Keratinocyte (primary cell): ENCODE measurements at regions not wholly inside any gene's neighbourhood (a gene's known extent, or its start where the extent isn't known, plus 50 kb on each side); places are given as distances from the start of the nearest gene placed in this dataset.

Experiments
- DNase-seq: peaks from one replicate; pipeline ENCODE4 v3.0.0-alpha.2; 2011; ENCODE audit warnings: low read depth, missing footprints, low spot score
- FAIRE-seq: peaks from 2 replicates; lab custom pipeline; 2011; peaks lifted over from hg19 to GRCh38; lab: Jason Lieb, UNC
- H2AFZ ChIP-seq: 2 replicates; pipeline ENCODE4 v1.6.0; 2012; ENCODE audit warnings: low read length, control low read depth, inconsistent platforms; ENCODE audit not compliant: control insufficient read depth
- H3K27ac ChIP-seq: 2 replicates; pipeline ENCODE4 v1.5.1; 2011; ENCODE audit warnings: low read length; ENCODE audit not compliant: control insufficient read depth, insufficient read depth
- H3K27me3 ChIP-seq: 3 replicates; pipeline ENCODE4 v1.6.0; 2011; ENCODE audit warnings: low read length; ENCODE audit not compliant: control insufficient read depth, insufficient read depth; ENCODE audit errors: extremely low read depth
- H3K36me3 ChIP-seq, 2 experiments: 2 replicates in 1 of 2; 3 replicates in 1 of 2; pipeline ENCODE4 v1.5.1; 2011; ENCODE audit warnings: low read length in 2 of 2, mild to moderate bottlenecking in 1 of 2; ENCODE audit not compliant: control insufficient read depth in 2 of 2, insufficient read depth in 2 of 2; ENCODE audit errors: extremely low read depth in 1 of 2
- H3K4me1 ChIP-seq: 3 replicates; pipeline ENCODE4 v1.5.1; 2011; ENCODE audit warnings: low read length; ENCODE audit not compliant: control insufficient read depth, insufficient read depth; ENCODE audit errors: extremely low read depth
- H3K4me2 ChIP-seq: 3 replicates; pipeline ENCODE4 v1.6.0; 2011; ENCODE audit warnings: low read depth, low read length; ENCODE audit not compliant: control insufficient read depth, insufficient read depth; ENCODE audit errors: extremely low read depth
- H3K4me3 ChIP-seq, 3 experiments: fragments of 200-600 bp in 1 of 3; sonication (generic) in 1 of 3; 2 replicates in 2 of 3; 3 replicates in 1 of 3; pipeline ENCODE4 v1.5.1; 2011 to 2016; ENCODE audit warnings: low read length in 3 of 3, mild to moderate bottlenecking in 3 of 3, control low read depth in 2 of 3, inconsistent platforms in 1 of 3, low read depth in 1 of 3, mixed read lengths in 1 of 3, mixed run types in 1 of 3, moderate library complexity in 1 of 3; ENCODE audit not compliant: control insufficient read depth in 2 of 3, insufficient read depth in 2 of 3; ENCODE audit errors: extremely low read depth in 1 of 3
- H3K79me2 ChIP-seq: 2 replicates; pipeline ENCODE4 v1.6.0; 2012; ENCODE audit warnings: low read length; ENCODE audit not compliant: control insufficient read depth, insufficient read depth
- H3K9ac ChIP-seq: 3 replicates; pipeline ENCODE4 v1.6.0; 2011; ENCODE audit warnings: low read length; ENCODE audit not compliant: control insufficient read depth, insufficient read depth; ENCODE audit errors: extremely low read depth
- H3K9me1 ChIP-seq: 3 replicates; pipeline ENCODE4 v1.6.0; 2011; ENCODE audit warnings: low read length; ENCODE audit not compliant: control insufficient read depth, insufficient read depth; ENCODE audit errors: extremely low read depth
- H3K9me3 ChIP-seq: 2 replicates; pipeline ENCODE4 v1.5.1; 2012; ENCODE audit warnings: low read depth, low read length; ENCODE audit not compliant: control insufficient read depth
- H4K20me1 ChIP-seq: 3 replicates; pipeline ENCODE4 v1.6.0; 2011; ENCODE audit warnings: low read length; ENCODE audit not compliant: control insufficient read depth, insufficient read depth; ENCODE audit errors: extremely low read depth
- EZH2 ChIP-seq: IDR thresholded peaks from one replicate; pipeline ENCODE4 v1.6.1; 2012; ENCODE audit warnings: inconsistent platforms, mild to moderate bottlenecking, low read length, moderate library complexity
- dilution Hi-C: fragments of 300-500 bp; cut with MboI; formaldehyde crosslinking; loops from one replicate; pipeline ENCODE4 v1.7.0; 2020; ENCODE audit warnings: low sequenced_read_pairs; ENCODE audit not compliant: extremely low pct_ligation_motif_present
- TF ChIP-seq, protein P1 (sequence below), 3 experiments: IDR thresholded peaks in 1 of 3; conservative IDR thresholded peaks in 1 of 3; optimal IDR thresholded peaks in 1 of 3; 2 replicates in 2 of 3; 3 replicates in 1 of 3; pipeline versions ENCODE3 to v1.5.1; 2011; ENCODE audit warnings: low read length in 3 of 3, mild to moderate bottlenecking in 3 of 3, moderate library complexity in 2 of 3, control low read depth in 1 of 3, inconsistent platforms in 1 of 3; ENCODE audit not compliant: insufficient read depth in 2 of 3; ENCODE audit errors: extremely low read depth in 1 of 3

DNA sequence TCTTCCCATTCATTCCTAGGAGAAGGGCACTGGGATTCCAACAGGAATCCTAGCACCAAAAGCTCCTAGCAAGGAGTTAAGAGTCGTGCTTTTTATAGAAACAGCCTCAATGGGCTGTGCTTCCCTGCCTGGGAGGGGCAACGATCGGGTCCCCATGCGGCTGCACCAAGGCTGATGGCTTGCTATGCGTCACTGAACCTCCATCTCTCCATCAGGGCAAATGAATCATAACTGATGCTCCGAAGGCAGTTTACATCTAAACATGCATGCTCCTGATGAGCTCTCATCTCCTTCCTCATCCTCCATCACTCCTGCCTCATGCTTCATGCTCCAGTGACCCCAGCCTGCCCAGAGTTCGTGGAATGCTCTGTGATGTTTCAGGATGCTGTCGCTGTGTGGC, 270.5 kb downstream of the FOXL1 start:
- no peaks in the 10 kb centered on the region for H3K36me3 ChIP-seq
- H3K4me2 ChIP-seq: no peak overlapping the region
- H3K27me3 ChIP-seq: no peaks in the 10 kb centered on the region
- H4K20me1 ChIP-seq: no peaks in the 10 kb centered on the region
- H3K4me1 ChIP-seq: no peaks in the 10 kb centered on the region
- H3K9me3 ChIP-seq: peaks cover under 1% of the 10 kb centered on the region
- H3K9ac ChIP-seq: no peak overlapping the region
- H3K27ac ChIP-seq: no peak overlapping the region
- TF ChIP-seq EZH2: no peak
- TF ChIP-seq, protein P1, sequence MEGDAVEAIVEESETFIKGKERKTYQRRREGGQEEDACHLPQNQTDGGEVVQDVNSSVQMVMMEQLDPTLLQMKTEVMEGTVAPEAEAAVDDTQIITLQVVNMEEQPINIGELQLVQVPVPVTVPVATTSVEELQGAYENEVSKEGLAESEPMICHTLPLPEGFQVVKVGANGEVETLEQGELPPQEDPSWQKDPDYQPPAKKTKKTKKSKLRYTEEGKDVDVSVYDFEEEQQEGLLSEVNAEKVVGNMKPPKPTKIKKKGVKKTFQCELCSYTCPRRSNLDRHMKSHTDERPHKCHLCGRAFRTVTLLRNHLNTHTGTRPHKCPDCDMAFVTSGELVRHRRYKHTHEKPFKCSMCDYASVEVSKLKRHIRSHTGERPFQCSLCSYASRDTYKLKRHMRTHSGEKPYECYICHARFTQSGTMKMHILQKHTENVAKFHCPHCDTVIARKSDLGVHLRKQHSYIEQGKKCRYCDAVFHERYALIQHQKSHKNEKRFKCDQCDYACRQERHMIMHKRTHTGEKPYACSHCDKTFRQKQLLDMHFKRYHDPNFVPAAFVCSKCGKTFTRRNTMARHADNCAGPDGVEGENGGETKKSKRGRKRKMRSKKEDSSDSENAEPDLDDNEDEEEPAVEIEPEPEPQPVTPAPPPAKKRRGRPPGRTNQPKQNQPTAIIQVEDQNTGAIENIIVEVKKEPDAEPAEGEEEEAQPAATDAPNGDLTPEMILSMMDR (optimal IDR thresholded peaks at IDR 0.05 in 1 of 3, IDR thresholded peaks at IDR 0.05 in 1 of 3, conservative IDR thresholded peaks at IDR 0.05 in 1 of 3; ENCODE audit: extremely low read depth in 1 of 3, insufficient read depth in 2 of 3, low read length in 3 of 3): no peak
- no peaks in the 10 kb centered on the region for H3K79me2 ChIP-seq
- DNase-seq (no peak), FAIRE-seq (no peak)
- no peak overlapping the region for H3K4me3 ChIP-seq
- dilution Hi-C loops: no loop called here
- no peaks in the 10 kb centered on the region for H3K9me1 ChIP-seq
- no peak overlapping the region for H2AFZ ChIP-seq

DNA sequence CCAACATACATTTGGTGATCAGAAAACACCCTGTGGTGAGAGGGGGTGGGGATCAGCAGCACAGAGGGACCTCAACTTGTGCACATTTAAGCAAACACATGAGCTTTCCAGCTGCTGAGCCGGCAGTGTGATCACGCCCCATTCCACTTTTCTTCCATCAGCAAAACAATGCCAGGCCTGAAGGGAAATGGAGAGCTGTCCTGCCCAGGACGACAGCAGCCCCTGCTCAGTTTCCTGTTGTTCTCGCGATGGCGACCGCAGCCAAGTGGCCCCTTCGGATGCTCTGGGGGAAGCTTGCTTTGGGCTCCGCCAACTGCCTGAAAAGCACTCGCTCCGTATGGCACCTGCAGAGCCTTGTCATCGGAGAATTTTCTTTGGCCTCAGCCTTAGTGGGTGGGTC, 272.3 kb downstream of the FOXL1 start:
- H3K9me3 ChIP-seq: no peaks in the 10 kb centered on the region
- H3K4me2 ChIP-seq: no peak overlapping the region
- FAIRE-seq (no peak), DNase-seq (no peak)
- no peak overlapping the region for H3K4me3 ChIP-seq
- H4K20me1 ChIP-seq: no peaks in the 10 kb centered on the region
- H3K36me3 ChIP-seq: no peaks in the 10 kb centered on the region
- dilution Hi-C loops: no loop called here
- no peak for TF ChIP-seq EZH2
- TF ChIP-seq, protein P1 (optimal IDR thresholded peaks at IDR 0.05 in 1 of 3, IDR thresholded peaks at IDR 0.05 in 1 of 3, conservative IDR thresholded peaks at IDR 0.05 in 1 of 3; ENCODE audit: extremely low read depth in 1 of 3, insufficient read depth in 2 of 3, low read length in 3 of 3): no peak
- no peaks in the 10 kb centered on the region for H3K27me3 ChIP-seq
- no peaks in the 10 kb centered on the region for H3K4me1 ChIP-seq
- no peak overlapping the region for H2AFZ ChIP-seq
- no peak overlapping the region for H3K27ac ChIP-seq
- H3K79me2 ChIP-seq: no peaks in the 10 kb centered on the region
- H3K9ac ChIP-seq: no peak overlapping the region
- H3K9me1 ChIP-seq: no peaks in the 10 kb centered on the region
